ENCODE measurements at regions not wholly inside any gene's neighbourhood (a gene's known extent, or its start where the extent isn't known, plus 50 kb on each side); places are given as distances from the start of the nearest gene placed in this dataset.

- no peak overlapping the region for H3K27ac ChIP-seq
- TF ChIP-seq, protein P1, sequence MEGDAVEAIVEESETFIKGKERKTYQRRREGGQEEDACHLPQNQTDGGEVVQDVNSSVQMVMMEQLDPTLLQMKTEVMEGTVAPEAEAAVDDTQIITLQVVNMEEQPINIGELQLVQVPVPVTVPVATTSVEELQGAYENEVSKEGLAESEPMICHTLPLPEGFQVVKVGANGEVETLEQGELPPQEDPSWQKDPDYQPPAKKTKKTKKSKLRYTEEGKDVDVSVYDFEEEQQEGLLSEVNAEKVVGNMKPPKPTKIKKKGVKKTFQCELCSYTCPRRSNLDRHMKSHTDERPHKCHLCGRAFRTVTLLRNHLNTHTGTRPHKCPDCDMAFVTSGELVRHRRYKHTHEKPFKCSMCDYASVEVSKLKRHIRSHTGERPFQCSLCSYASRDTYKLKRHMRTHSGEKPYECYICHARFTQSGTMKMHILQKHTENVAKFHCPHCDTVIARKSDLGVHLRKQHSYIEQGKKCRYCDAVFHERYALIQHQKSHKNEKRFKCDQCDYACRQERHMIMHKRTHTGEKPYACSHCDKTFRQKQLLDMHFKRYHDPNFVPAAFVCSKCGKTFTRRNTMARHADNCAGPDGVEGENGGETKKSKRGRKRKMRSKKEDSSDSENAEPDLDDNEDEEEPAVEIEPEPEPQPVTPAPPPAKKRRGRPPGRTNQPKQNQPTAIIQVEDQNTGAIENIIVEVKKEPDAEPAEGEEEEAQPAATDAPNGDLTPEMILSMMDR (conservative IDR thresholded peaks at IDR 0.05): no peak
- no peak for TF ChIP-seq ZFX (IDR thresholded peaks at IDR 0.05)
Observed at GRCh38 chr15:35689266-35689665, 143.3 kb upstream of the DPH6 start.

GRCh38 chr15:35690089-35690488 is 144.1 kb upstream of the DPH6 start:
- no peak overlapping the region for H3K27ac ChIP-seq
- TF ChIP-seq, protein P1 (conservative IDR thresholded peaks at IDR 0.05): no peak
- TF ChIP-seq ZFX (IDR thresholded peaks at IDR 0.05): no peak

DNA sequence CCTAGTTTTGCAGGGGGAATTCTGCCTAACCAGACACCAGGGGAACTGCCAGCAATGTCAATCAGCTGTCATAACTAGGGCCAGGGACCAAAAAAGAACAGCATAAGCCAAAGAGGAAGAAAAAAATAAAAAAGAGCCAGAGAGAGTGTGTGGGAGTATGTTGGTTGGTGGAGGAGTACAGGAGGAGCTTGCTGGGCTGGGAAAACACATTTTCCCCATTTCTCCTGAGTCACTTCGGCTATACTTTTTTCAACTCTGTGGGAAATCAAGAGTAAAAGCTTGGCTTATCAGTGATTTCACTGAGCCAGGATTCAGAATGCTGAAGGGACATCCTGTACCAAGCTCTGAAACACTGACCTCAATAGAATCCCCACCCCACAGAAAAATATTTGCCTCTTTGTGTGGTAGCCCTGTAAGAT is 144.7 kb upstream of the DPH6 start:
- TF ChIP-seq, protein P1 (conservative IDR thresholded peaks at IDR 0.05): no peak
- no peak for TF ChIP-seq ZFX (IDR thresholded peaks at IDR 0.05)
- no peak overlapping the region for H3K27ac ChIP-seq

DNA sequence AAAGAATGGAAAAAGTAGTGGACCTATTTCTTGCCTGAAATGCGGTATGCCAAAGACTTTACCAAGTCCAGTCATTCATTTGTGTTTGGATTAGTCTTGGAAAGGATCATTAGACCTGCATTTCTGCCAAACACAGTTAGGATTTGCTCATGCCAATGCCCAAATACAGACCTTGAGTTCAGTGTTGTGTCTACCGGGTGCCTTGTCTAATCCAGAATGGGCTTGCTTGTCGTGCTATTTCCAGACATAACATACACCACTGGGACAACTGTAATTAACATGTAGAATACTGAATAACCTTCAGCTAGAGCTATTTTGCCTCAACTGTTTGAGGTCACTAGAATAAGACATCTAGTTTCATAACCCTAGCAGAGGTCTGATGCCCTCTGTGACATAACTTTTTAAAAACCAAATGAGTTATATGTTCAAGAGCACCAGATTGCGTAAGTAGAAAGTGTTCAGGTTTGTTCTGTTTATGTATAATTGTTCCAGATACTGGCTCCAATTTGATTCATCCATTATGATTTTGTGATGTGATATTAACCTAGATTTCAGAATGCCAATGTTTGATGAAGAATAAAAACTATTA is 145.3 kb upstream of the DPH6 start:
- no peak overlapping the region for H3K27ac ChIP-seq
- TF ChIP-seq, protein P1 (conservative IDR thresholded peaks at IDR 0.05): no peak
- TF ChIP-seq ZFX (IDR thresholded peaks at IDR 0.05): no peak

DNA sequence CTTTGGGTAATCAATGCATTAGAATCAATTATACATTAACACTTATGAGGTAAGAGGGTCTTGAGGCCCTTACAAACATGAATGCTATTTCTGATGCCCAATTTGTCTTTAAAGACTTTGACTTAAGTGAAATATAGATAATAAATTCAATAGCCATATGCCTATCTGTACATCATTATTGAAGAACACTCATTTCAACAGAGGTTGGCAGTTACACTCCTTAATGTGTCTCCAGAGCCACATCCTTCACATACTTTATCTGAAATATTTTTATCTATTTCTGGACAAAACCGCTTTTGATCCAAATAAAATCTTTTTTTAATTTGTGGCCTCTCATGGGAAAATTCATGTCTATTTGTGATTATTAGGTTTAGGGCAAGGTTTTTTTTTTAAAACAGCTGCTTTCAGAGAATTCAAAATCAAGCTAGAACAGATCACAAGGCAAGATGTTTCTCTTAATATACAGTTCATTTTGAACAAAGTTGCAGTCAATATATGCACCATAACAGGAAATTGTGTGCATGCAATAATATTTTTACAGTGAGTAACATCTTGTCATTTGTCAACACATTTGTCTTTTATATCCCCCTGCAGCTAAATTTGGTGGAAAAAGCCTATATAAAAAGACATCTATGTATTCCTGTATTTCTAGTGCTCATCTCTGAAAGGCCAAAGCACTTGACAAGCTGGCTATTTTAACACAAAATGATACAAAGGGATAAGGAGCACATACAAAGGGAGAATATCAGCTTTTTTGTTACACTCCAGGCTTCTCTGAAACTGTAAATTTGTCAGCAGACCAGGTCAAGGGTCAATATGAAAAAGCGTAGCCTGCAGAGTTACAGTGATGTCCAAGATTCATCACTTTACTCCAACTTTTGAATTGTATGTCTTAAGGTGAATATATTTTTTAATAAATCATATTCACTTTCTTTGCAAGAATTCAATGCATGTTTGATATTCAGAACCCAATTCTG is 146.2 kb upstream of the DPH6 start:
- TF ChIP-seq, protein P1 (conservative IDR thresholded peaks at IDR 0.05): no peak
- TF ChIP-seq ZFX (IDR thresholded peaks at IDR 0.05): no peak
- no peak overlapping the region for H3K27ac ChIP-seq

DNA sequence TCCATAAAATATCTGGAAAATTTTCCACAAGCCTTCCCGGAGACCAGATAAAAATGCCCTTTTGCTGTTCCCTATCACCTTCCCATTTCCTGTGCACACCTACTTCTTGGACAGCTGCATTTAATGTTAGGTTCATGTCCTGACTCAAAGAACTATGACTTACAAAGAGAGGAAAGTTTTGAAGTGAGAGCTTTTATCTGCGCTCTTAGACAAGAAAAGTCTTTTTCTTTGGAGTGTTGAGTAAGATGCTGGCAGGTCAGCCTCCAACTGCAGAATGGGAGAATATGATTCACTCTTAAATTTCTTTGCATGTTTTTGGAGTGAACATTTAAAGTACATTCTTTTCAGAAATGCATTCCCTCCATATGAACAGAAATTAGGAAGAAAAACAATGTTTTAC is 147.3 kb upstream of the DPH6 start:
- H3K27ac ChIP-seq: no peak overlapping the region
- TF ChIP-seq, protein P1 (conservative IDR thresholded peaks at IDR 0.05): no peak
- no peak for TF ChIP-seq ZFX (IDR thresholded peaks at IDR 0.05)

GRCh38 chr15:35693886-35694285 is 147.9 kb upstream of the DPH6 start:
- no peak overlapping the region for H3K27ac ChIP-seq
- TF ChIP-seq, protein P1 (conservative IDR thresholded peaks at IDR 0.05): no peak
- TF ChIP-seq ZFX (IDR thresholded peaks at IDR 0.05): no peak

Measured in C4-2B (cell line).